ENCODE measurements at regions not wholly inside any gene's neighbourhood (a gene's known extent, or its start where the extent isn't known, plus 50 kb on each side); places are given as distances from the start of the nearest gene placed in this dataset.

- intact Hi-C loops (cut with micrococcal nuclease), result no loop called here
- Mint-ChIP-seq H3K27ac (no peak overlapping the region), H3K27me3 (ENCODE audit: low read depth in 2 of 2) (no peaks in the 10 kb centered on the region), H3K4me3 (no peak overlapping the region), H3K4me1 (no peaks in the 10 kb centered on the region), H3K36me3 (no peaks in the 10 kb centered on the region), H3K9me3 (no peaks in the 10 kb centered on the region)
- Histone ChIP-seq H3K9me3 (ENCODE audit: control insufficient read depth, insufficient read depth, low read length) (no peaks in the 10 kb centered on the region), H3K36me3 (ENCODE audit: control insufficient read depth, insufficient read depth, low read length) (no peaks in the 10 kb centered on the region), H3K4me1 (ENCODE audit: control insufficient read depth, insufficient read depth, low read length) (no peaks in the 10 kb centered on the region), H3K27ac (ENCODE audit: low read length) (no peak overlapping the region), H3K4me3 (ENCODE audit: low read length) (no peak overlapping the region), H3K27me3 (ENCODE audit: control insufficient read depth, insufficient read depth, low read length) (no peaks in the 10 kb centered on the region)
- DNase-seq (no peak), ATAC-seq (no peak)
- TF ChIP-seq CTCF (IDR thresholded peaks at IDR 0.05), result no peak
- 87% methylated on average over 5 of the region's 5 CpGs for WGBS (ENCODE audit: insufficient coverage)
These were observed 1202.8 kb upstream of the TMEM132C start for GRCh38 chr12:127064207-127064606.

- H3K4me1 ChIP-seq (ENCODE audit: control insufficient read depth, insufficient read depth, low read length), result no peaks in the 10 kb centered on the region
- H3K27ac ChIP-seq (ENCODE audit: low read length), result no peak overlapping the region
- DNase-seq, result no peak
- no peaks in the 10 kb centered on the region for H3K9me3 Mint-ChIP-seq
- no peaks in the 10 kb centered on the region for H3K4me1 Mint-ChIP-seq
- H3K36me3 ChIP-seq (ENCODE audit: control insufficient read depth, insufficient read depth, low read length), result no peaks in the 10 kb centered on the region
- no peak for ATAC-seq
- H3K27me3 ChIP-seq (ENCODE audit: control insufficient read depth, insufficient read depth, low read length), result no peaks in the 10 kb centered on the region
- H3K4me3 Mint-ChIP-seq, result no peak overlapping the region
- no peaks in the 10 kb centered on the region for H3K36me3 Mint-ChIP-seq
- intact Hi-C loops (cut with micrococcal nuclease), result no loop called here
- no peak overlapping the region for H3K4me3 ChIP-seq (ENCODE audit: low read length)
- no peak overlapping the region for H3K27ac Mint-ChIP-seq
- TF ChIP-seq CTCF (IDR thresholded peaks at IDR 0.05), result no peak
- H3K27me3 Mint-ChIP-seq (ENCODE audit: low read depth in 2 of 2), result no peaks in the 10 kb centered on the region
- H3K9me3 ChIP-seq (ENCODE audit: control insufficient read depth, insufficient read depth, low read length), result no peaks in the 10 kb centered on the region
- WGBS (ENCODE audit: insufficient coverage), result 100% methylated on average over 1 of the region's 1 CpG
These were observed 1201.4 kb upstream of the TMEM132C start for GRCh38 chr12:127065595-127065994.

- intact Hi-C loops (cut with micrococcal nuclease), result no loop called here
- no peaks in the 10 kb centered on the region for H3K4me1 ChIP-seq (ENCODE audit: control insufficient read depth, insufficient read depth, low read length)
- no peaks in the 10 kb centered on the region for H3K36me3 Mint-ChIP-seq
- H3K27ac ChIP-seq (ENCODE audit: low read length), result no peak overlapping the region
- H3K9me3 Mint-ChIP-seq, result no peaks in the 10 kb centered on the region
- H3K4me1 Mint-ChIP-seq, result no peaks in the 10 kb centered on the region
- no peak for TF ChIP-seq CTCF (IDR thresholded peaks at IDR 0.05)
- DNase-seq (no peak), ATAC-seq (no peak)
- no peak overlapping the region for H3K4me3 ChIP-seq (ENCODE audit: low read length)
- no peaks in the 10 kb centered on the region for H3K27me3 ChIP-seq (ENCODE audit: control insufficient read depth, insufficient read depth, low read length)
- H3K4me3 Mint-ChIP-seq, result no peak overlapping the region
- 28% methylated on average over 2 of the region's 2 CpGs for WGBS (ENCODE audit: insufficient coverage)
- H3K27me3 Mint-ChIP-seq (ENCODE audit: low read depth in 2 of 2), result peaks cover under 1 to 4% of the 10 kb centered on the region in 2 donors
- H3K27ac Mint-ChIP-seq, result no peak overlapping the region
- H3K36me3 ChIP-seq (ENCODE audit: control insufficient read depth, insufficient read depth, low read length), result no peaks in the 10 kb centered on the region
- H3K9me3 ChIP-seq (ENCODE audit: control insufficient read depth, insufficient read depth, low read length), result no peaks in the 10 kb centered on the region
These were observed 1196.3 kb upstream of the TMEM132C start for GRCh38 chr12:127070515-127071157.

- TF ChIP-seq CTCF (IDR thresholded peaks at IDR 0.05), result no peak
- ATAC-seq, result no peak
- H3K9me3 ChIP-seq (ENCODE audit: control insufficient read depth, insufficient read depth, low read length), result no peaks in the 10 kb centered on the region
- no peak overlapping the region for H3K27ac ChIP-seq (ENCODE audit: low read length)
- no peak overlapping the region for H3K4me3 ChIP-seq (ENCODE audit: low read length)
- no peak for DNase-seq
- intact Hi-C loops (cut with micrococcal nuclease), result no loop called here
- H3K4me1 Mint-ChIP-seq, result no peaks in the 10 kb centered on the region
- no peaks in the 10 kb centered on the region for H3K4me1 ChIP-seq (ENCODE audit: control insufficient read depth, insufficient read depth, low read length)
- peaks cover 8 to 16% of the 10 kb centered on the region in 2 donors for H3K27me3 Mint-ChIP-seq (ENCODE audit: low read depth in 2 of 2)
- no peaks in the 10 kb centered on the region for H3K36me3 Mint-ChIP-seq
- no peak overlapping the region for H3K4me3 Mint-ChIP-seq
- H3K36me3 ChIP-seq (ENCODE audit: control insufficient read depth, insufficient read depth, low read length), result no peaks in the 10 kb centered on the region
- WGBS (ENCODE audit: insufficient coverage), result 85% methylated on average over 1 of the region's 2 CpGs
- peaks cover 0 to 4% of the 10 kb centered on the region in 2 donors for H3K9me3 Mint-ChIP-seq
- H3K27me3 ChIP-seq (ENCODE audit: control insufficient read depth, insufficient read depth, low read length), result no peaks in the 10 kb centered on the region
- H3K27ac Mint-ChIP-seq, result no peak overlapping the region
These were observed 1192.8 kb upstream of the TMEM132C start for GRCh38 chr12:127074161-127074560.

Data from natural killer cell (primary cell).